ENCODE measurements at regions not wholly inside any gene's neighbourhood (a gene's known extent, or its start where the extent isn't known, plus 50 kb on each side); places are given as distances from the start of the nearest gene placed in this dataset.

DNA sequence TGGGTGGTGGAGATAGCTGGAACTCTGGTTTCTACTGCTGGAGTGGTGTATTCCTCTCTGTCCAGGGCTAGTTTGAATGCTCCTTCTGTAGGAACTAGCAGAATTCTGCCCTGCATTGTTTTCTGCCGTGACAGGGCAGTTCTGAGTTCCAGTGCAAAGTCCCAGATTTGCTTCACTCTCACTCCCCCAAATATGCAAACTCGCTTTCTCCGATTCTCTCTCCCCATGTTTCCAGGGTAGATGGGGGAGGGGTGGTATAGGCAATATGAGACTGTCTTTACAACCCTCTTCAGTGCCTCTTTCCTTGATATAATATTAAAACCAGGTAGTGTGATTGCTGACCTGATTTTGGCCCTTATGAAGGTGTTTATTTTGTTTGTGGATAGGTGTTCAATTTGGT lies 693.3 kb upstream of the GRM3 start:
- peaks cover 7% of the 10 kb centered on the region for H3K9me3 ChIP-seq
- intact Hi-C loops (cut with DNase I, micrococcal nuclease): no loop called here

DNA sequence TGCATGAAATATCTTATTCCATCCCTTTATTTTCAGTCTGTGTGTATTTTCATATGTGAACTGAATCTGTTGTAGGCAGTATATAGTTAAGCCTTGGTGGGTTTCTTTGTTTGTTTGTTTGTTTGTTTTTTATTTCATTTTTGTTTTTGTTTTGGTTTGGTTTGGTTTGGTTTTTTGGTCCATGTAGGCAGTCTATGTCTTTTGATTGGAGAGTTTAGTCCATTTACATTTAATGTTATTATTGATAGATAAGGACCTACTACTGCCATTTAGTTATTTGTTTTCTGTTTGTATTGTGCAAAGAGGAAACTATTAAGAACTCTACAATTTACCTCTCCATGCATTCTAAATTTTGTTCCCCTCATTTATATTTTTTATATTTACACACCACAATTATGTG lies 695.9 kb upstream of the GRM3 start:
- Histone ChIP-seq H3K9me3 (peaks cover 7% of the 10 kb centered on the region), H3K4me3 (no peak overlapping the region), H3K4me1 (ENCODE audit: low read depth) (no peaks in the 10 kb centered on the region), H3K36me3 (ENCODE audit: low read depth) (no peaks in the 10 kb centered on the region)
- ATAC-seq: no peak
- intact Hi-C loops (cut with DNase I, micrococcal nuclease): no loop called here
- no peak for DNase-seq
- TF ChIP-seq CTCF (IDR thresholded peaks at IDR 0.05): no peak

More for the DNA sequence above, 693.3 kb upstream of the GRM3 start:
- ATAC-seq (no peak), DNase-seq (no peak)
- no peak for TF ChIP-seq CTCF (IDR thresholded peaks at IDR 0.05)
- Histone ChIP-seq H3K36me3 (ENCODE audit: low read depth) (no peaks in the 10 kb centered on the region), H3K4me1 (ENCODE audit: low read depth) (no peaks in the 10 kb centered on the region), H3K4me3 (no peak overlapping the region)

DNA sequence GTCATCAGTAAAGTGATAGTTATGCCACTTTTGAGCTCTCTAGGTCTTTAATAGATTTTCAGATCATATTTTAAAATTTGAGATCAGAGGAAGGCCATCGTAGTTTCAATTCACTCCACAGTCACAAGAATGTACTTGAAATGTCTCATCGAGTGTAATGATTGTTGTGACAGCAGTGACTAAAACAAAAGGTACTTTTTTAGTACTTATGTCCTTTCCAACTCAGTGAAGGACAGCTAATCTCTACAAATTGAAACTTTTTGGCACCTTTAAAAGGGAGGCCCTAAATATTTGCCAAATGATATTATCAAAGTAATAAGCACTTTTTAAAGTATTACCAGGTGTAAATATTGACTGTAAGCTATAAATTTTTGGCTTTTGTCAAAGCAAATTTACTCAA lies 702.9 kb upstream of the GRM3 start:
- H3K9me3 ChIP-seq: no peaks in the 10 kb centered on the region
- intact Hi-C loops (cut with DNase I, micrococcal nuclease): no loop called here
- no peaks in the 10 kb centered on the region for H3K36me3 ChIP-seq (ENCODE audit: low read depth)
- H3K4me1 ChIP-seq (ENCODE audit: low read depth): no peaks in the 10 kb centered on the region
- DNase-seq (no peak), ATAC-seq (no peak)
- H3K4me3 ChIP-seq: no peak overlapping the region
- TF ChIP-seq CTCF (IDR thresholded peaks at IDR 0.05): no peak

GRCh38 chr7:85931919-85932318 lies 711.8 kb upstream of the GRM3 start:
- no peak for TF ChIP-seq CTCF (IDR thresholded peaks at IDR 0.05)
- ATAC-seq (no peak), DNase-seq (no peak)
- Histone ChIP-seq H3K9me3 (peaks cover 11% of the 10 kb centered on the region), H3K4me3 (no peak overlapping the region), H3K36me3 (ENCODE audit: low read depth) (no peaks in the 10 kb centered on the region), H3K4me1 (ENCODE audit: low read depth) (no peaks in the 10 kb centered on the region)
- intact Hi-C loops (cut with DNase I, micrococcal nuclease): no loop called here

DNA sequence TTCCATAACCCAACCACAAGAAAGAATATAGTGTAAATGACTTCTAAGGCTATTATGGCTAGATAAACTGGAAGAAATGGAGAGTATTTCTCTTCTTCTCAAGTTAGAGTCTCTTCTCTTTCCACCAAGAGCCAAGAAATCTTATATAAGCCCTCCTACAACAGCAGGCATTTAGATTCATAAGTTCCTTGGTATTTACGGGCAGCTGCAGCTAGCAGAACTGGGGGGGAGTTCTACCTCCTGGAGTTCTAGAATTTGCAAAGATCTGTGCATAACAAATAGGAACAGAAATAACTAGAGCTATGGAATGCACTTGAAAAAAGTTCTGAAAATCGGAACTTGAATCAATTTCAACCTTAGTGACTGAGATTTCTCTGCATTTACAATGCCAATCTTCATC lies 715.2 kb upstream of the GRM3 start:
- no peak for ATAC-seq
- Histone ChIP-seq H3K9me3 (peaks cover 11% of the 10 kb centered on the region), H3K4me1 (ENCODE audit: low read depth) (no peaks in the 10 kb centered on the region), H3K36me3 (ENCODE audit: low read depth) (no peaks in the 10 kb centered on the region), H3K4me3 (no peak overlapping the region)
- intact Hi-C loops (cut with DNase I, micrococcal nuclease): no loop called here
- no peak for TF ChIP-seq CTCF (IDR thresholded peaks at IDR 0.05)
- DNase-seq: no peak

DNA sequence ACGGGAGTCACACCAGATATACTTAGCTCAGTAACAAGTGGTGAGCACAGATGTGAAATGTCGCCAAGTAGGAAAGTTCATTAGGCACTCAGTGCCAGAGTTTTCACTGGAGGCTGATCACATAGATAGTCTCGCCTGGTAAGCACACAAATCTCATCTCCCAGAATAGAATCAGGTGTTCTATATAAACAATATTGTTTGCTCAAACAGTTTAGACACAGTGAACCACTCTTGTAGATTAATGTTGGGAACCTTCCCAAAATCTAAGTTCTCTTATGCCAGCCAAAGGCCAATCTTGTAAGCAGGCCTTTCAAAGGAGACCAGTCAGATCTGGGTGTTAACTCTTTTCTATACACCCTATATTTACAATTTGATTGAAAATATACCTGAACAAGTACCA lies 716.5 kb upstream of the GRM3 start:
- H3K4me1 ChIP-seq (ENCODE audit: low read depth): no peaks in the 10 kb centered on the region
- no peak for ATAC-seq
- intact Hi-C loops (cut with DNase I, micrococcal nuclease): no loop called here
- DNase-seq: no peak
- TF ChIP-seq CTCF (IDR thresholded peaks at IDR 0.05): no peak
- H3K9me3 ChIP-seq: peaks cover 7% of the 10 kb centered on the region
- no peak overlapping the region for H3K4me3 ChIP-seq
- H3K36me3 ChIP-seq (ENCODE audit: low read depth): no peaks in the 10 kb centered on the region
